GM18507 (cell line): ENCODE measurements at regions not wholly inside any gene's neighbourhood (a gene's known extent, or its start where the extent isn't known, plus 50 kb on each side); places are given as distances from the start of the nearest gene placed in this dataset.

Source experiments
- DNase-seq: peaks from one replicate; pipeline ENCODE4 v3.0.0; 2011; ENCODE audit warnings: low read depth; ENCODE audit not compliant: insufficient read length; ENCODE audit errors: extremely low spot score
- FAIRE-seq: peaks from 2 replicates; lab custom pipeline; 2011; peaks lifted over from hg19 to GRCh38; lab: Jason Lieb, UNC

DNA sequence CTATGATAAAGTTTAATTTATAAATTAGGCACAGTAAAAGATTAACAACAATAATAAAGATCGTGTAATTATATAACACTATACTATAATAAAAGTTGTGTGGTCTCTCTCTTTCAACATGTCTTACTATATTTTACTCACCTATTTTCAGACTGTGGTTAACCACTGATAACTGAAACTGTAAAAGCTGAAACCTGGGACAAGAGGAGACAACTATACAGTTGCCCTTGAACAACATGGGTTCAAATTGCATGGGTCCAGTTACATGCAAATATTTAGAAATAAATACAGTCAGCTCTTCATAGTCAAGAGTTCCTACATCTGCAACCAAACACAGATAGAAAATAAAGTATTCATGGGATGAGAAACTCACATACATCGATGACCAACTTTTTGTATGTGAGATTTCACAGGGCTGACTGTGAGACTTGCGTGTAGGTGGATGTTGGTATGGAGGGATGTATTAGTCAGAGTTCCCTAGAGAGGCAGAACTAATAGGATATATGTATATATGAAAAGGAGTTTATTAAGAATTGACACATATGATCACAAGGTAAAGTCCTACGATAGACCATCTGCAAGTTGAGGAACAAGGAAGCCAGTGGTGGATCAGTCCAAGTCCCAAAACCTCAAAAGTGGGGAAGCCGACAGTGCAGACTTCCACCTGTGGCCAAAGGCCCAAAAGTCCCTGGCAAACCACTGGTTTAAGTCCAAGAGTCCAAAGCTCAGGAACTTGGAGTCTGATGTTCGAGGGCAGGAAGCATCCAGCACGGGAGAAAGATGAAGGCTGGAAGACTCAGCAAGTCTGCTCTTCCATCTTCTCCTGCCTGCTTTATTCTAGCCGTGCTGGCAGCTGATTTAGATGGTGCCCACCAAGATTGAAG is 359.5 kb downstream of the INSC start:
- FAIRE-seq (peak; percentile 21), DNase-seq (no peak)

DNA sequence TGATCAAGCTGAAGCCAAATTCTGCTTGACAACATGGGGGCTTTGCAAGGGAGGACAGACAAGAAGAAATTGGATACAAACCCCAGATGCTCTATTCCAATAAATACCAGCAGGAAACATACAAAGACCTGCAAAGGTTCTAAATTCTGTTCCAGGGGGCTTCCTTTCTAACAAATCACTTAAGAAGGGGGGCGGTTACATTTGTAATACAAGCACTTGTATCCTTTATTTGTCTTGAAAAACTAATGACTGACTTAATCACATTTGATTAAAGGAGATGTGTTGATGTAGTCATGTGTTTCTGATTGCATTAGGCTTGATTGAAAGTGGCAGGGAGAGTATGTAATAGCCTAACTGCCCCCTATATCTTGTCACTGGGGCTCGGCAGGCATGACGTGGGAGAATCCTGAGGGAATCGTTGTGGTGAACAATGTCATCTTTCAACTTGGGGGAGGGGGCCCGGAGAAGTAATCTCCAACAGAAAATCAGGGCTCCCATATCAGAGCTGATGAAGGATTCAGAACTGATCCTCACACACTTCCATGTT is 361.7 kb downstream of the INSC start:
- FAIRE-seq: no peak
- DNase-seq: no peak

DNA sequence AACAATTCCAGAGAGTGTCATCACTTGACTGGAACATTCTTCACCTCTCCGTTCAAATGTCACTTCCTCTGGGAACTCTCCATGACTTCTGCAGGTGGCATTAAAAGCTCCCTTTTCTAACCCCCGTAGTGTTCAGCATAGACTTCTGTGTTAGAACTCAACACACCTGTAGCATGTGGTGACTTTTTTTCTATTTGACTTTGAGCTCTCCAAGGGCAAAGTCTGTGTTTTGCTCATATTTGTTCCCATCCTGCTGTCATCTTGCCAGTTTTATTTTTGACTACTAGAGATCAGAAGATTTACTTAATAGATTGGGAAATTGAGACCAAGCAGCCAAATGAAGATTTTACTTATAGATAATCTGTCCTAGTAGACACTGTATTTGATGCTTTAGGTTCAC is 367.1 kb downstream of the INSC start:
- no peak for FAIRE-seq

DNA sequence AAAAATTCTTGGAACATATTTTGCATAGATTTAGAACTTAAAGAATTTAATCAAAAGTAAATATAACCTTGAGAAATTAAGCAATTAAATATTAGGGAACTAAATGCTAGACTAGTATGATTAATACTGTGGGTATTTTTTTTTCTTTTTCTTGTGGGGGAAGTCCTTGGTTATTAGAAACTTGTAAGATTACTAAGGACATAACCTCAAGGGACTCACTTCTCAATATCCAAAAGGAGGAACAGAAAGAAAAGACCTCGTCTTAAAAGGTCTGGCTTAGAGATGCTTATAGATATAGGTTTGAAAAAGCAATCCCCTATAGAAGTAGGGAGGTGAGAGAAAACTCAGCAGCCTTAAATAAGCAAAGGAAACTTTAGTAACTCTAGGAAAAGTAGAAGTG is 368.5 kb downstream of the INSC start:
- DNase-seq (no peak), FAIRE-seq (no peak)

More for the DNA sequence above, 367.1 kb downstream of the INSC start:
- no peak for DNase-seq

DNA sequence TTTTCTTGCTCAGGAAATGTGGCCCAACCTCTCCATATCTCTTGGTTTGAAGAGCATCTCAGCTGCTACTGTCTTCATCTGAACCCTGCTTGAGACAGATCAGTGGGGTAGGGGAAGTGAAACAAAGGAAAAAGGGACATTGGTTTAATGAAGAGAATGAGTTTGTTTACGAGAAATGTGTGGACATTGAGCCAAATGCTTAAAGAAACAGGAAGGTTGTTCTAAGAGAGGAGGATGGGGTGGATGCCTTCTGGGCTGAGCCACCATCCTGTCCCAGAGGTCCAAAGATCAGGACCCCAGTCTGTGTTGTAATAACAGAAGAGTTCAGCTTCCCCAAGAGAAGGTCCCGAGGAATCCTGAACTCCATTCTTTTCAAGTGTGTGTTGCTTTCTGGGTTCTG is 369.7 kb downstream of the INSC start:
- FAIRE-seq (no peak), DNase-seq (no peak)

DNA sequence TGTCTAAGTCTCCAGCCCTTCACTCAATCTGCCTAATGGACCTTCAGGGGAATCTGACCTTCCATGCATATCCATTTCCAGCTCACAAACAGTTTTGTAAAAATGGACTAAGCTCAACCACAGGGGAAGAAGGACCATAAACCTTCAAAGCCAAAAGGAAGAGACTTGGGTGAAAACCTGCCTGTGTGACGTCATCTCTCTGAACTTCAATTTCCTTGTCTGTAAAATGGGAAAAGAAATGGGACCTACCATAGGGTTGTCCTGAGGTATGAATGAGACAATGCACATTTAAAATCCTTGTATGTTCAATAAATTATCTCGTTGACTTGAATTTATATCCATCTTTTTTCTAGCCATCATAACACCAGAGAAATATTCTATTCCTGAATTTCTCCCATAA is 370.7 kb downstream of the INSC start:
- FAIRE-seq (no peak), DNase-seq (no peak)

DNA sequence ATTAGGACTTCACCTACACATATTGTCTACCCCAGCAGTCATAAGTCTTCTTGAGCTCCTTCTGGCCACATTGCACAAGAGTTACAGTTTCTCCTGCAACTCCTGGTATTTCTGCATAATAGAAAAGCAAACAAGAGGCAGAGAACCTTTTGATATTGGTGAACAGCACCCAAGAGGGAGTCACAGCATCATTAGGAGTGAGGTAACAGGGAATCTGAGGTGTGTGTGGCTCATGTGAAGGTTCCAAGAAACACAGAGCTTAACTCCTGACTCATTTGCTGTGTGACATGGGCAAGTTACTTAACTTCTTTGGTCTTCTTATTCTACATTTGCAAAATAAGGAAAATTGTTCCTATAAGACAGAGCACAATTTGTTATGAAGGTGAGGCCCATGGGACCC is 374.6 kb downstream of the INSC start:
- DNase-seq (no peak), FAIRE-seq (no peak)

DNA sequence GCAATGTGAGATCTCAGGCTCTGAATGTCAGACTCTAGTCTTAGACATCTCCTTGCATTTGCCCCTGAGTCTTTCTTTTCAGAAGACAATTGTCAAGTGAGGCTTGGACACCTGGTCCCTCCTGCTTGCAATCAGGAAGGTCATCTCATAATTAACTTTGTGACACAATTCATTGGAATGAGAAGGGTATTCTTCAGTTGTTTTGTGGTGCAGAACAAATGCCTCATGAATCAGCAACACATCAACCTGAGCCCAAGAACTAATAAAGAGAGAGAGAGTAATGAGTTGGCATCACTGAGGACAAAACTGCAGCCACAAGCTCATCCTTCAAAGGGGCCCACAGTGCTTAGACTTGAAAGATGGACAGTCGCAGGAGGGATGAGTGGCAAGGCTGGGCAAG is 375.8 kb downstream of the INSC start:
- DNase-seq (no peak), FAIRE-seq (no peak)

DNA sequence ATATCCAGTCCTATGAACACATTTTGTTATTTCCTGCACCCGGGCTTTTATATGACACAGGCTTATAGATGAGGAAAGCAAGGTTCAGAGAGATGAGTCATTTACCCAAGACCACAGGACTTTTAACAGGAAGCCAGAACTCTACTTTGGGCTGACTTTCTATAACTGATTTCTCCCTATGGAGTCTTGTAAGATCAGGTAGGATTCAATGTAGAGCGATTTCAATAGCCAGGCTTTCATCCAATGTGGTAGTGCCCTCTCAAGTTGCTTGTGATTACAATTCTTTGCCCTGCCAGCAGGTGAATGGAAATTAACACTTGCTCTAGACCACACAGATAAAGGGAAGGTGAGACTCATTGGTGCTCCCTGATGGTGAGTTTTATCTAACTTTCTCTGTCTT is 378.3 kb downstream of the INSC start:
- no peak for DNase-seq
- no peak for FAIRE-seq

DNA sequence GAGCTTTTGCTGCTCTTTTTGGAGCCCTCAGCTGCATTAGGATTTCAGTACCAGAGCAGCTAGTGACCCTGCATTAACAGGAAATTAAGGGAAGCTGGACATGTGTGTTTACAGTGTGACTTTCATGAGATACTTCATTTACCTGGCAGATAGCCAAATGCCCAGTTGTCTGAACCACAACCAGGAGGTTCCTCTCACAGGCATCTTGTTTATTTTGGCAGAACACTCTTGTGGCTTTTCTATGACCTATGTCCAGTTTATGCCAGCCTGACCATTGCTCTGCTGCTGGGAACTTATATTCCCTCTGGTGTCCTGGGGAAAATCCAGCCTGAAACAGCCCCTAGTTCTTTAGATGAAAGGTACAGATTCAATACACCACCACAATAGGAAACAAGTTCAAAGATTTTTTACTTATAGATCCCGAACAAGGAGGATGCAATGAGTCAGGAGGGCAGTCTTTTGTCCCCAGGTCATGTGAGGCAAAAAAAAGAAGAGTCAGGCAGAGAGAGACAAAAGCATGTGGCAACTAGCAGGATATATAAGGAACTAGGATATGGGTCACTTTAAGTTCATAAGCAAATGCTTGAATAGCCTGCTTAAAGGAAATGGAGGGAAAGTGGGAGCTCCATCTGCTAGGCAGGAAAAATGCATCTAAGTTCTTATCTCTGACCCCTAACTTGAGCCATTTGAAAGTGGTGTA is 379.3 kb downstream of the INSC start:
- no peak for FAIRE-seq
- DNase-seq: no peak

DNA sequence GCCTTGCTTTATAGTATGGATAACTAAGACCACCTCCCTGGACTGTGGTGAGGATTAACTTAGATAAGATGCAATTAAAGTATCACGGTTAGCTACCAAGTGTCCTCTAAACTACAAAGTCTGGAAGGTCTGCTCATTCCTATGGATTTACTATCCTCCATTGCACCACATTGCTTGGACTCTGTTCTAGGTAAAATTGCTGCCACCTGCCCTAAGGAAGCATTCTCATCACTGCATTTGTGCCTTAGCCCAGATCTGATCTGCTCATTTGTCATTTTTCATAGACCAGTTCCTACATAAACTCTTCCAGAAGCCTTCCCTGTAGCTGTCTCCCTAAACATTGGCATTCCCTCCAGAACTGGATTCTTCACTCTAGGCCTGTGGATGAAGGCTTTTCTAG is 380.0 kb downstream of the INSC start:
- FAIRE-seq: no peak
- no peak for DNase-seq

DNA sequence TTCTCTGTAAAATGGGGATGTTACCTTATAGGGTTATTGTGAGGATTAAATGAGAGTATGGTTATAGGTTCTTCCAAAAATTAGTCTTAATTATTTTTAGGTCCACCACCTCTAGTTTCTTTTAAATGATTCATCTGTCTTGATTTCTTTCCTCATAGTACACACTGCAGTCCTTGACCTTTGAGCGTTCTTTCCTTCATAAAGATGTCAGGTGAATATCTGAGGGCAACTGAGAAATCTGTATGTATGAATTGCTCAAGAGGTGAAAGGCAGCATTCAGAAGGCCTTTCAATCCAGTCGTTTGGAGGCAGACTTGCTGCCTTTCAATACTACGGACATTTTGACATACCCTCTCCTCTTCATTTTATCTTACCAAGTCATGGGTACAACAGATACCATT is 380.7 kb downstream of the INSC start:
- FAIRE-seq: no peak
- no peak for DNase-seq

DNA sequence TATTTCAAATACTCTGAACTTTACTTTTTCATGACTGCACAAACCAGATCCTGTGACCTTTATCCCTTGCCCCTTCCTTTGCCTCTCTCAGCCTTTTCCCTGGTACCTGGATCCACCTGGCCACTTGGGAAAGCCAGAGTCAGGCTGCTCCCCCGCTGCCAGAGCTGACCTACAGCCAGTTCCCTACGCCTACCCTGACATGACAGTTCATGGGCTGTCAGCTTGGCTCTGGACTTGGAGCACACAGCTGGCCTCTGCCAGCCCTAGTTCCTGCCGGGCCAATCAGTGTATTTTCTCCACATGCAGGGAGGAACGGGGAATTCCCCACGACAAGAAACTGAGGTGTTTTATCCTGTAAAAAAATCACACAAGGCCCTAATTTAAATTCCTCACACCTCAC is 382.6 kb downstream of the INSC start:
- no peak for FAIRE-seq
- no peak for DNase-seq

DNA sequence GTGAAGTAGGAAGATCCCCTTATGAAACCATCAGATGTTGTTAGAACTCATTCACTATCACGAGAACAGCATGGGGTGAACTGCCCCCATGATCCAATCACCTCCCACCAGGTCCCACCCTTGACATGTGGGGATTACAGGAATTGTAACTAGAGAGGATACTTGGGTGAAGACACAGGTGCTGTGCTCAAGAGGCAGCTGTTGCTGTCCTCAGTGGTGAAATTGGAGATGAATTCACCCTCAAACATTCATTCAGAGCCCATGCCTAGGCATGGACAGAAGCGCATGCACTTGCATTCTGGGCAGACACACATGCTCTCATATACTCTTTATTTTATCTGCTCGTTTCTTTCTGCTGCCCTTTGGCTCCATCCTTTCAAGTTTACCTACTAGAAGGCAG is 385.0 kb downstream of the INSC start:
- FAIRE-seq (no peak), DNase-seq (no peak)

DNA sequence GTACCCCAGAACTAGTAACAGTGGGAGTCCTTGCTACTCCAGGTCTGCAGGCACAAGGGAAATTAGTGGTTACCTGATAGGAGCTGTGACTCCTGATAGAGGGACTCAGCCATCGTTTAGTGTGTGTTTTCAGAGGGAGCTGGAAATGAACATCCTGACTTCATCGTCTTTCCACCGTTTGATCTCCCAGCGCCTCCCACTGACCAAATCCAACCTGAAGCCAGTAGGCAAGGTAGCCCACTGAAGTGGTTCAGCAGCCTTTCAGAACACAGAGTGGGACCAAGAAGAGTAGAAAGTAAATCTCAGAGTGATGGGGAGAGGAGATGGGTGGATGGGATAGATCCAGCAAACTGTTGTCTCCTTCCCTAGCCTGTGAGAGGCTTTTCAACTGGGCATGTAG is 385.9 kb downstream of the INSC start:
- FAIRE-seq (no peak), DNase-seq (no peak)

DNA sequence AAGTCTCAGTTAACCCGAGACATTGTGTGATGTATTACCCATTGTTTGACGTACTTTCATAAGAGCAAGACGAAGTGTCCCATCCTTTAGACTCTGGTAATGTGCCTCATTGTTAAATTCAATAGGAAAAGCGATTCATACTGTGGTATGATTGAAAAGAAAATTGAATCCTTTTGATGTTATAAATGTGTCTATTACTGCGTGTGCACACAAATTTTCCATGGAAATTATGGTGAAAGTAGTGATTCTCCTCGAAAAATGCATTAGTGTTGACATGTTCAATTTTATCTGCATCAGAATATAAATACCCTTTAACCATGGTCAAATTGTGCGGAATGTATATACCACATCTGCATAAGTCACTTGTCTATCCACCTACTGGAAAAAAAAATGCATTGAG is 386.8 kb downstream of the INSC start:
- no peak for DNase-seq
- FAIRE-seq: no peak

DNA sequence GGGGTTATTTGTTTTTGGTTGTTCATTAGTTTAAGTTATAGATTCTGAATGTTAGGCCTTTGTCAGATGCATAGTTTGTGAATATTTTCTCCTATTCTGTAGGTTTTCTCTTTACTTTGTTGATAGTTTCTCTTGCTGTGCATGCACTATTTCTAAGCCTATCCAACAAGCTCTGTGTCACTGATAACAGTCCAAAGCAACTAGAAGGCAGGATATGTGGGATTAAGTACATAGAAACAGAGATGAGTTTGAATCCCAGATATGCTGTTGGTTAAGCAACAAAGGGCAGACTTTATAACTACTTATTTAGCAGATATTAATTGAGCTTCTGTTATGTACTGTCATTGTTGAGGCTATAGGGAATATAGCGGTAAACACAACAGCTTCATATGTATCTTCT is 390.4 kb downstream of the INSC start:
- no peak for FAIRE-seq
- no peak for DNase-seq

DNA sequence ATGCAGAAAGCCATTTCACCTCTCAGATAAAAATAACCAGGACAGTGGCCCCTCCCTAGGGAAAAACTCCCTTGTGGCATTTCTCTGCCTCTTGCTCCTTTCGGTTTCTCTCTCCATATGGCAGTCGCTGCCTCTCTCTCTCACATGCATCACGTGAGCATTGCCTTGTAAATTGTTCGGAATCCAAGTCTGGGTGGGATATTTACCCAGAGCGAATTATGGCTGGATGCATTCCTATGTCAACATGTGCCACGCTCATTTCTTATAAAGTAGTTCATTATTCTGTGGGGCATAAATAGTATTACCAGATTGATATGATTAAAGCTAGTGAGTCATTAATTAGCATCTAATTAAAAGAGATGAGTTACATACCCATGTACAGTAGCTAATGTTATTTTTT is 392.9 kb downstream of the INSC start:
- FAIRE-seq (no peak), DNase-seq (no peak)

DNA sequence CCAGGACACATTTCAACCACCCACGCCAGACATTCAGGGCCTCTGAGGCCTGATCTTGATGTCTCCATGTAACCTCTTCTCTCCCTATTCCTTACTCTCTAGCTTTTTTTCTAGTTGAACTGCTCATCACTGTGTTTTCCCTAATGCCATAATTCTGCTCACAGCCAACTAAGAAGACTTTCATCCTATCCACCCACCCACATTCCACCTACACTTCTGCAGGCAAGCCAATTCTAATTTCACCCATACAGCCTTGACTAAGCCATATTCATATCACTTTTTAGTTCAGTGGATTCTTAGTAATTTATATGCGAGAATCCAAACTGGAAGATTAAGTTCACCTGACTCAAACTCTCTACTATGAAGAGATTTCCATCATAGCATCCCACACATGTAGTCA is 394.4 kb downstream of the INSC start:
- FAIRE-seq: no peak
- no peak for DNase-seq

DNA sequence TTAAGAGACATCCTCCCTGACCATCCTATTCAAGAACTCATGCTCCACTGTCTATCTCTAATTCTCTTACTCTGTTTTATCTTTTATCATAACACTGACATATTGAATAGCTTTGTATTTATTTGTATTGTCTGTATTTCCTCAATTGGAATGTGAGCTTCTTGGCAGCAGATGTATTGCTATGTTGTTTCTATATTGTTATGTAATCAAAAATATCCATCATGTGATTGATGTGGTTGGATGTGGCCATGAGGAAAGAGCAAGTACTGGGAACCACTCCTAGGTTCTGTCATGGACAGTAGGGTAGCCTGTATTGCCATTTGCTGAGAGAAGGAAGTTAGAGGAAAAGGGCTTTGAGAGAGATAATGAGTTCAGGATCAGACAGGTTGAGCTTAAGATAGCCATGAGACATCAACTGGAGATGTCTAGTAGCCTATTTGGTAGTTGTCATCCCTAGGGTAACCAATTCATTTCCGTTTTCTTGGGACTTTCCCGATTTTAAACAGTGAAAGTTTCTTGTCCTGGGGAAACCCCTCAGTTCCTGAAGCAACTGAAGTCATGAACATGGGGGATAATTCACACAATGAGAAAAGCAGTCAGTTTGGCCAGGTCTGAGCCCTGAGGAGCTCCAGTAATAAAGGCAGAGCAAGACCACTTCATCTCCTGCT is 404.5 kb downstream of the INSC start:
- DNase-seq (no peak), FAIRE-seq (no peak)
